NCI-H524 (cell line): ENCODE measurements at regions not wholly inside any gene's neighbourhood (a gene's known extent, or its start where the extent isn't known, plus 50 kb on each side); places are given as distances from the start of the nearest gene placed in this dataset.
"Not testable (repeated sequence)": the region's sequence is repeated elsewhere in the genome, so short reads cannot be mapped to it uniquely, and the experiment has no call there.

ENCODE experiments used
- DNase-seq, 2 experiments: peaks; one replicate each; lab custom pipeline; 2025; lab: John Stamatoyannopoulos, UW

DNA sequence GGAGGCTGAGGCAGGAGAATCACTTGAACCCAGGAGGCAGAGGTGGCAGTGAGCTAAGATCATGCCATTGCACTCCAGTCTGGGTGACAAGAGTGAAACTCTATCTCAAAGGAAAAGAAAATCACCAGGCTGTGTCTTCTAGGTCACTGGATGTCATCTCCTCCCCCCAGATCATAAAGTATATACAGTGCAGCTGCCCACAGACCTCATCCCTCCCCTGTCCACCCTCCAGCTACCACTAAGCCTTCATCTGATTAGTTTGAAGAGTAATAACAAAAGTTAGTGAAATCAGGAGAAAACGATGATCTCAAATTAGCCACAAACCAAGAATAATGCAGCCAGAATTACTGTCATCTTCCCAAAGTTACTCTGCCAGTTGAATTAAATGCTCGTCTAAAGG is 117.2 kb downstream of the ZNF22 start:
- not testable (repeated sequence) for DNase-seq

DNA sequence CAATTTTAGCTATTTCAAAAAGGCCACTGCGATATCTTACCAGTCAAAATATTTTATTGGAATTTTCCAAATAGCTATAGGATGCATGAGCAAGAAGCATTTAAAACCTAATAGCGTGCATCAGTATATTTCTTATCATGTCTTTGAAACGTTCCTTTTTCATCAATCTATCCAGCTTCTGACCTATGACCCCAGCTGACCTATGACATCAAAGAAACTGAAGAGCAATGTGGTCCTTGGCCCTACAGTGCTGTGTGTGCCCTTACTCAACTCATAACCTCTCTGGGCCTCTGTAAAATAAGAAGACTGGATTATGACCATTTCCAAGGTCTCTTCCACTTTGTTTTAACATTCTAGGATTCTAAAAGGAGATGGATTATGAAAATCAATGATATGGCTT is 118.2 kb downstream of the ZNF22 start:
- DNase-seq: no peak

DNA sequence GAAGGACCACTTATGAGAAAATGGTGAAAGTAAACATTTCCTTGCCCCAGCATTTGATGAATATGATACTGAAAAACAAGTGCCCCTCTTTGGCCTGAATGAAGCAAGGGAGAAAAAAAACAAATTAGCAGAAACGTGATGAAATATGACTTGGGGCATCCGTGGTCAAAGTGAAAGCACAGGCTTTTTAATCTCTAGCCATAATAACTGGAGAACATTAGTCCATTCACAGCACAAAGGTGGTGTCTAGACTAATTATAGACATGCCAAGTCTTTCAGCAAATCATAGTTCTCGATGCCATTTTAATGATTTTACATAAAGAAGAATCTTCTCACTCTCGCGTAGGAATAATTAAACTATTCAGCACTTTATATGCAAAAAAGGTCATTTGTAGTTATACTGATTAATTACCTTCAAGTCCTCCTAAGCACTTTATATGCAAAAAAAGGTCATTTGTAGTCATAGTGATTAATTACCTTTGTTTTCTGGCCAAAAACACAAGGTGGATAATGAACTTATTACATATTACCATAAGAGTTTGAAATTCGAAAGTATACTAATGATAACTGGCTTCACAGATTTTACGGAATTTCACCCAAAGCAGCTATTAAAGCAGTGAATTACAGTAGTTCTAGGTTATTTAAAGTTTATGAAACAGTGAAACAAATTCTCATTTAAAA is 121.6 kb downstream of the ZNF22 start:
- DNase-seq: not testable (repeated sequence)

DNA sequence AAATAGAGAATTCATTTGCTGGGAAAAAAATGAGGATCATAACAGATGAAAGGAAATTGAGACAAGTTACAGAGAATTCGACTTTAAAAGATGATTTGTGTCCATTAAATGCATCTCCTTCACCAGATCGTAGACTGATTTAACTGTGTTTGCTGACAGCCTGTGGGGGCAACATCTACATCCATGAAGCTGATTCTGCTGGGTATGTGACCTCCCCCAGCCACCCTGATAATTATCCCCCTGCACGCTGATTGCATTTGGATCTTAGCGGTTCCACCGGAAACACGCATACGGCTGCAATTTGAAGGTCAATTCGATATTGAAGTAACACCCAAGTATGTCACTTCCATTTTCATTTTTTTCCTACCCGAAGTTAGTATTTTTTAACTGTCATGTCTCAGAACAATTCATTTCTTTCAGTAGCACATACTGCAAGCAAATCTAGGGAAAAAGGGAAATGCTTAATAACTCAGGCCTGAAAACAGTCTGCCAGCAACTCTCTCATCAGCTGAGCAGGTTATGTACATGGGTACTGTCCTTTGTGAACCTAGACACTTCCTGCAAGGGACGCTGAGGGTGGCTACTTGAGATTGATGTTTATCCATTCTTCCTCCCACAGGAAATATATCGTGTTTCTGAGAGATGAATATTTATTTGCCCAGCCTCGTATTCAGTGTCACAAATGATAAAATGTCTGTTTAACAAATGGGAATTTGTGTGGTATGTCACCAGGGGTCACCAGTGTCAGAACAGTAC is 134.9 kb downstream of the ZNF22 start:
- no peak for DNase-seq

DNA sequence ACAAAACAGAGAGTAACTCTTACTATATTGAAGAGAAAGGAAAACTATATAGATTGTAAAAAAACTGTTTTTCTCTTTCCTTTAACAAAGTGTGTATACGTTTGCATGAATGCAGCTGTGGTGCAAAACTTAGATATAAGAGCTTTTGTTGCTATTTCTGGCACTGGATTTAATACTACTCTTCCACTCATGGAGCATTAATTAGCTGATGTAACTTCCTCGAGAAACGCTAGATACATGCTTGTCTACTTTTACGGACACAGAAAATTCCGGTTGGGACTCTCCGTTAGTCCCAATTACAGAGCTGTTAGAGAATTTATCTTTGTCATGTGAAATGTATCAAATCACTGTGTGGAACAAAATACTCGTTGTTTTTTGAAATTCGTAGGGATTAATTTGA is 135.5 kb downstream of the ZNF22 start:
- no peak for DNase-seq

DNA sequence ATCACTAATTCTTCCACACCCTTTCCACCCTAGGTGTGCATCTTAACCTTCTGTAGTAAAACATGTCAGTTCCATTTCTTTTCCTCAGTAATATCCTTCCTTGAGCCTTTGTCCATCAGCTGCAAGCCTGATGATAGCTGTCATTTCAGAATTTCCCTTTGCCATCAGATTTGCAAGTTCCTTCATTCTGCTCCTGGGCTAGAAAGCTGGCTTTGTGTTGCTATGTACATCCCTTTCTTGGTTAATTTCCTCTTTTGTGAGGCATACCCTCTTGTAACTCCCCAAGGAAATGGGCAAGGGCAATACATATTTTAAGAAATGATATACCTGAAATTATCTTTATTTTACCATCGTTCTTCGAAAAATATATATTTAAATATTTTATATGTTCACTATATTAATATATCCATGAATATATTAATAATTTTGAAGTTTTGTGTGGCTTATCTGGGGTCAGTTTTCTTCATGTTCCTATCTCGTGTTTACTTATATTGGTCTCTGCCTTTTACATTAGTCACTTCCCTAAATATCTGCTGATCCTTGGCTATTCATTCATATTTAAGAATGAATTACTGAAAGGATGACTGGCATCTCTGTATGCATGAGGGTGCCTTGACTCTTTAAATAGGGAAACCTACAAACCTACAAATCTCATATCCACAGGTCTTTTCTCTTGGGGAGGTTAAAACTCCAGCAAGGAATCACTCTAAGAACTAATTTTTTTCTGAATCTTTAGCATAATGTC is 143.8 kb downstream of the ZNF22 start:
- no peak for DNase-seq

DNA sequence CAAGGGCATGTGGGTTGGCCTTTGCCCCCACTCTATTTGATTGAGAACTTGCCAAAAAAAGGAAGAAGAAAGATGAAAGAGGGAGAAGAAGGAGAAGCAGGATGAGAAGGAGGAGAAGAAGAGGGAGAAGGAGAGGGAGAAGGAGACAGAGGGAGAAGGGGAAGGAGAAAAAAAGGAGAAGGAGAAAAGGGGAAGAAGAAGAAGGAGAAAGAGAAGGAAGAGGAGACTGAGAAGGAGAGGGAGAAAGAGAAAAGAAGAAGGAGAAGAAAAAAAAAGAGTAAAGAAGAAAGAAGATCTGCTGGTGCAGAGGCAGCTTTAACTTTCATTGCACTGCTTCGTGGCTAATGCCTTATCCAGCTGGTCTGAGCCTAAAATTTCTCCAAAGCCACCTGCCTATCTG is 144.4 kb downstream of the ZNF22 start:
- DNase-seq: not testable (repeated sequence)

DNA sequence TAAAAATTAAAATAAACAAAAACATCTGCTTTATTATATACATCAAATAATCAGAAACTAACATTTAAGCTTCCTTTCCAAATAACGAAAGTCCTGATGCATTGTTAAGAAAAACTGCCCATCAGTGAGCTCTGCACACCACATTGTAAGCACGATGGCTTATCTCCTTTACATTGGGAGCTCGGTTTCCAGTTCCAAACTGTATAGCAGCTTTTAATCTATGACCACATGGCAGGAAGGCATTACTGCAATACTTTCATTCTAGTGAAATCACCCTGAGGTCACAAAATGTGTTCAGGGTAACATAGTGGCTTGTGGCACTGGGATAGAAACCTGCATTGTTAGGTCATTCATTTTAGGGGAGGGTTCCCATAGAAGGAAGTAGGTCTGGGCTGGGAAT is 146.3 kb downstream of the ZNF22 start:
- DNase-seq: no peak

DNA sequence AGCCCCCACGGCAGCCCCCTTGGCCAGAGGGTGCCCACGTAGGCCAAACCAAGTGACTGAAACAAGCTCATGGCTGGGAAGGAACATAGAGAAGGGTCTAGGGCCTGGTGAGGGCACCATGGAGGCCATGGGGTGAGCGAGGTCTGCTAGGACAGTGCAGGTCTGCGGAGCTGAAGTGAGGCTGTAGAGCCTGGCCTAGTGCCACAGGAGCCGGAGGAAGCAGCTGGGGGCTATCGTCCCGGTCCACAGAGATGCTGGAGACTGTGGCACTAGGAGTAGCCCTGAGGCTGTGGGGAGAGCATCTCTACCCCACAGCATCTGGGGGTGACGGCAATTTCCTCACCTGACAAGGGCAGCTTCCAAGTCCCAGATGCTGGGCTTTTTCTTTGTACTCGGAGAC is 150.3 kb downstream of the ZNF22 start:
- no peak for DNase-seq

DNA sequence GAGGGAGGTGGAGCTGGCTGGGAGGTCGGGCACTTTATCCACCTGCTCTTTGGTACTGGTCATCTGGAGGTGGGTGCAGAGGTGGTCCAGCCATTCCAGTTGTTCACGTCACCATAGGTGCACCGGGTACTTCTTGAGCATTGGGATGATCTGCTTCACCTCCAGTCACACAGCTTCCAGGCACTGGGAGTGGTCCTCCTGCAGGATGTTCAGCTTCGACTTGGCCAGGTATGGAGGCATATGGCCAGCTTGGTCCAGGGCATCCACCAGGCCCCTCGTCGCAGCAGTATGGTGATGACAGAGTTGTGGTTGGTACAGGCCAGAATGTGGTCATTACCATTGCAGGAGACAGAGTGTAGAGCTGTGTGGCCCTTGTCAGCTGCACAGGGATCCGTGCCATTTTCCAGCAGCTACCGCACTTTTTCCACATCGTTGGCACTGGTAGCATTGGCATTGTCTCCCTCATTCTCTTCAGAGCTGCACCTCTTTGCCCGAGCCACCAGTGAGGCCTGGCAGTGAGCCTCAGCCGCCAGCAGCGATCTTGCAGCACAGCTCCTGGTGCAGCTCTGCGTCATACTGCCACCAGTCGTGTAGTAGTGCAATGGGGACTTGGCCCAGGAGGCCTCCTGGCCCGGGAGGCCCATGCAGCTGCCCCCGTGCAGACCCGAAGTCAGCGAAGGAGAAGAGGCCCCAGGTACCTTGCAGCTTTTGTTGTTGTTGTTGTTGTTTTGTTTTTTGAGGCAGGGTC is 150.9 kb downstream of the ZNF22 start:
- DNase-seq: no peak

DNA sequence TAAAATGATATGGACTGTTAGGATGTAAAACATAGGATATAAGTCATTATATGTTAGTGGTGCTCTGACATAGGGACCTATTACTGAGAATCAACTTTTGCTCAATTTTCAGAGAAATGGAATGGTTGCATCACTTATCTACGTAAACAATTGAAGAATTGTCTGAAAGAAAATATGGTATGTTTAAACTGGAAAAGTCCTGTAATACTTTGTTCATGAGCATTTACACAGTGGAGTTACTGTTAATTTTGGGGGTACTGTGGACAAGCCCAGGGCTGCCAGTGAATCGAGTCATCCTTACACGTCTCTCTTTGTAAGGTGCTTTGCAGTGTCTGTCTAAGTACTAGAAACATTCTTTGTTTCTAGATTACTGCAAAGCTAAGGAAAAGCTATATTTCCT is 152.0 kb downstream of the ZNF22 start:
- no peak for DNase-seq

DNA sequence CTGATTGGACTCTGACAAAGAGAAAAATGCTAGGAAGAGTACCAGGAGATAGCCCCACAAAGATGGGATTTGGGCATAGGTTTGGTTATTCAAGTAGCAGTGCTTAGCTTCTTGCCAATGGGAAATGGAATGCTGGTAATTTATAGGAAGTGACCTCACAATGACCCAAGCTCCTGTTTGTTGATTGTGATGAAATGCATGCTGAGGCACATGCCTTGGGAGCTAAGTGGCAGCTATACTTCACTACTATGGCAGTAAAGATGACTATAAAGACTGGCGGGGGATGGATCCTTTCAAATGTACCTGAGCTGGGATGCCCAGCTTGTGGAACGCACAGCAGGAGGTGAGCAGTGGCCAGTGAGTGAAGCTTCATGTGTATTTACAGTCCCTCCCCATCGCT is 153.8 kb downstream of the ZNF22 start:
- DNase-seq: no peak

DNA sequence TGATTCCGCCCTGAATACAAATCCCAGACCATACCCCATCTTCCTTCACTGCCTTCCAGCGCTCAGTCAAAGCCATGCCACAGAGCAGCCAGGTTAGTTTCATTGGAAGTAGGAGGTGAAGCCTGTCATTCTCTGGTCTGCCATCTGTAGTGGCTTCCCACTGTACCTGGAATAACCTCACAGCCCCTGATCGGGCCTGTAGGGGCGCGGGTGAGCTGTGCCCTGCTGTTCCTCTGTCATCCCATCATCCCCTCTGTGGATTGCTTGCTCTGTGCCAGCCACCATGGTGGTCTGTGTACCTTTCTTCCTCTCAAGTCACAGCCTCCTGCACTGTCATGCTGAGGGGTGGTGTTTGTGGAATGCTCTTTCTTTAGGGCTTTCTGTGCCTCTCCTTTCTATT is 155.1 kb downstream of the ZNF22 start:
- no peak for DNase-seq

DNA sequence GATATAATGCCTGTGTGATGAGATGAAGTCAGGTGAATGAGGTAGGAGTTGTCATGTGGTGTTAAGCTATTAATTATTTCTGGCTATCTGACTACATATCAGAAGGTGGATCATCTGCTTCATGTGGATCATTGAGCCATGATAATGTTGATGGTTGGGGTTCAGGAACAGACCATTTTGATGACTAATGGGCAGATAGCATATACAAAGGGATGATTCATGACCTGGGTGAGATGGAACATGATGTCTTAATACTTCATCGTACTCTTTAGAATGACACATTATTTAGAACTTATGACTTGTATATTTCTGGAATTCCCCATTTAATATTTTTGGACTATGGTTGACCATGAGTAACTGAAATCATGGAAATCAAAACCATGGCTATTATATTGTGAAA is 155.1 kb downstream of the OR13A1 start:
- no peak for DNase-seq

DNA sequence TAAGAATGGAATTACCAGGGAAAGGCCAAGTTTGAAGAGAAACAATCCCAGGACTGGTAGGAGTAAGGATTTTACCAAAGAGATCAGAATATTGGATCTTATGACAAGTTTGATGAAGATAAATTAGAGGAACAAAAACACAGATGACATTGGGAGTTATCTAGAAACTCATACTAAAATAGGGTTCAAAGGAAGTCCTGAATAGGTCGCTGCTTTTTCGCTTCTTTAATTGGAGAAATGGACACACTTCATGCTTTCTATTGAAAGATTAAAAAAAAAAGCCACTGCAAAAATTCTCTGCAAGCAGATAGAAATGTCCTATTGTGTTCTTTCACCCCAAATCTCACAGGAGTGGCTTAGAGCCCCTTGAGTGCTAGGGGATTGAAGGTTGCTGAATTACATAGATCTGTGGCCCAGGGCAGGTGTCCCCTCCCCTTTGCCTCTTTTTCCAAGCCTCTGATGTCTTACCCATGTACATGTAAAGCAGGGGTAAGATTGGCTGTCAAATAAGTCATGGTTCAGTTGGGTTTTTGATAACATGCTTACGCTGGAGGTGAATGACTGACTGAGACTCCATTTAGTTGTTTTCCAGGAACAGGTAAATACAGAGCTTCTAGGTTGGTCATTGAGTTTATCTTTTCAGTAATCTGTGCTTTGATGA is 152.0 kb downstream of the OR13A1 start:
- no peak for DNase-seq

DNA sequence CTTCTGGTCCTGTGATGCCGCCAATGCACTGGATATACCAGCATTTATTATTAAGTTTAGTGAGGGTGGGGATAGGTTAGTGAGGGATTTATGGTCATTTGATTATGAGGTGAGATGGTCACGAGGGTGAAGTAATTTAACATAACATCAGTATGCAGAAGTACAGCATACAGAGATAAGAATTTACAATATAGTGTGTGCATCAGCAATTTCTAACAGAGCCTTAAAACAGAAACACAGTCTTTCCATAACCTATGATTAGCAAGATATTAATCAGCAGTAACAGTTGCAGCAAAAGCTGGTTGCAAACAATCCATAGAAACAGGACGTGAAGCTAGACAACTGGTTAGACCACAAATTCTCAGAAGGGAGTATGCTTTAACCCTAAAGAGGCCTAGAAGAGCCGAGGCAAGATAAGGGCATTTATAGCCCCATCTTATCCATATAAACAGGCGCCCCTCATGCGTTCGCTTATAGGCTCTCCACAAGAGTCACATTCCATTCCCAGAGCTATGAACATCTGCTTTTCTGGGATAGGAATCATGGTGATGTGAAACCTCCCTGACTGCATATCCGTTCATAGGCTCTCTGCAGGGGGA is 139.8 kb downstream of the OR13A1 start:
- not testable (repeated sequence) for DNase-seq

DNA sequence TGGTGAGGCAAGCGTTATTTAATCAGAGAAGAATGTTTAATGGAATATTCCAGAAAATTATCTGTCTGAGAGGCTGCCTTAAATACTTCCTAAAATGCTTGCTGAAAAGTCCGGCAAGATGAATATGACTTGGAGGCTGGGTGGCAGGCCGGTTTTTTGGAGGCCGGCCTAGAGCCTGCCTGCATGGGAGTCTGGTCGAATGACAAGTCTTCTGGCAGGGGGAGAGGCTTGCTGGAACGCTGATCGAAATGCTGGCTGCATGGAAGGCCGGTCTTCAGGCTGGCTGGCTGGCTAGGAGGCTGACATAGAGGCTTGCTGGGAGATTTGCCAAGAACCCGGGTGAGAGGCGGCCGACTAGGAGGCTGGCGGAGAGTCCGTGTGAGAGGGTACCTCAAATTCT is 135.7 kb downstream of the OR13A1 start:
- DNase-seq: no peak

DNA sequence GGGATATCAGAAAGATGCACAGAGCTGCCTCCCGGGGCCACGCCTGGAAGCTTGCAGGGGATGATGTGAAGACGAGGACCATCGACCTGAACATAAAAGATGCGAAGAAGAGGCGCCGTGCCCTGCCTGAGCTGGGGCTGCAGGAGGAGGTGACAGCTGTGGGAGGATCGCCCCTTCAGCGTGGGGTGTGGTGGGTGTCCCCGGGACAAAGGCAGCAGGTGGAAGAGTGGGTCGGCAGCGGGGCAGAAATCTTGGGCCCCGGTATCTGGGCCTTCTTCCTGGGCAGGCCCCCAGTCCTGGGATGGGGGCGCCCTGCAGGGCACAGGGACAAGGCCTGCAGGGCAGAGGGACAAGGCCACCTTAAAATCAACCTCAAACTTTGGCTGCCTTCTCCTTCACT is 134.9 kb downstream of the OR13A1 start:
- no peak for DNase-seq

DNA sequence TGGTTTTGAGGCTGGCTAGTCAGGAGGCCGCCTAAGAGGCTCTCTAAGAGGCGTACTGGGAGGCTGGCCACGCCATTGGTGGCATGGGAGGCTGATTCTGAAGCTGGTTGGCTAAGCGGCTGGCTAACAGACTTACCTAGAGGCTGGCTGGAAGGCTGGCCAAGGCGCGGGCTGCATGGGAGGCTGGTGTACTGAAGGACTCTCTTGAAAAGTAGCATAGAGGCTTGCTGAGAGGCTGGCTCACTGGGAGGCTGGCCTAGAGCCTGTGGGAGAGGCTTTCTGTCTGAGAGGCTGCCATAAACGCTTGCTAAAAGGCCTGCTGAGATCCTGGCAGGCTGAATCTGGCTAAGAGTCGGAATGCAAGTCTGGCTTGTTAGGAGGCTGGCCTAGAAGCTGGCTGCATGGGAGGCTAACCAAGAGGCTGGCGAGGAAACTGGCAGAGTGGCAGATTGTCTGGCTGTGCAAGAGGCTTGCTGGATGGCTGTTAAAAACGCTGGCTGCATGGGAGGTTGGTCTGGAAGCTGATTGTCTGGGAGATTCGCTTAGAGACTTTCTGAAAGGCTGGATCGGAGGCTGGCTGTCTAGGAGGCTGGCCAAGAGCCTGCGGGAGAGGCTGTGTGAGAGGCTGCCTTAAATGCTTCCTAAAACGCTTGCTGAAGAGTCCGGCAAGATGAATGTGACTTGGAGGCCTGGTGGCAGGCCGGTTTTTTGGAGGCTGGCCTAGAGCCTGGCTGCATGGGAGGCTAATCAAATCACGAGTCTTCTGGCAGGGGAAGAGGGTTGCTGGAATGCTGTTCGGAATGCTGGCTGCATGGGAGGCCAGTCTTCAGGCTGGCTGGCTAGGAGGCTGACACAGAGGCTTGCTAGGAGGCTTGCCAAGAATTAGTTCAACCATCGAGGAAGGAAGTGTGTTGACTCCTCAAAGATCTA is 134.2 kb downstream of the OR13A1 start:
- no peak for DNase-seq

DNA sequence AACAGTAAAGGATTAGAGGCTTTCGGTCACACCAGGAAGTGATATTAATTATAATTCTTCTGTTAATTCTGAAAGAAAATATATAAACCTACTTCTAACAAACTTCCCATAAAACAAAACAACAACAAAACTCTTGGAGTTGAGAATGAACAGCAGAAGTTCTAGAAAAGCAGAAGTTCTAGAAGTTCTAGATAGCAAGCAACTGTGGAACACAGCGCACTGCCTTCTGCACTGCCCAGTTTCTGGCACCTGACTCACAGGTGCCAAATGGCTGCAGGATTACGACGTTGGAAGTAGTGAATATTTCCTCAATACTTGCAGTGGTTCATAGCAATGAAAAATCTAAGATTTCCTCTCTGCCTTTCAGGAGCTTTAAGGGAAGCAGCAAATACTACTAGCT is 132.2 kb downstream of the OR13A1 start:
- DNase-seq: no peak
